HK-2 (cell line): ENCODE measurements at regions not wholly inside any gene's neighbourhood (a gene's known extent, or its start where the extent isn't known, plus 50 kb on each side); places are given as distances from the start of the nearest gene placed in this dataset.
"Not testable (repeated sequence)": the region's sequence is repeated elsewhere in the genome, so short reads cannot be mapped to it uniquely, and the experiment has no call there.

Source experiments
- DNase-seq: peaks from one replicate; pipeline ENCODE4 v3.0.0-alpha.2; 2018; ENCODE audit not compliant: unreplicated experiment

DNA sequence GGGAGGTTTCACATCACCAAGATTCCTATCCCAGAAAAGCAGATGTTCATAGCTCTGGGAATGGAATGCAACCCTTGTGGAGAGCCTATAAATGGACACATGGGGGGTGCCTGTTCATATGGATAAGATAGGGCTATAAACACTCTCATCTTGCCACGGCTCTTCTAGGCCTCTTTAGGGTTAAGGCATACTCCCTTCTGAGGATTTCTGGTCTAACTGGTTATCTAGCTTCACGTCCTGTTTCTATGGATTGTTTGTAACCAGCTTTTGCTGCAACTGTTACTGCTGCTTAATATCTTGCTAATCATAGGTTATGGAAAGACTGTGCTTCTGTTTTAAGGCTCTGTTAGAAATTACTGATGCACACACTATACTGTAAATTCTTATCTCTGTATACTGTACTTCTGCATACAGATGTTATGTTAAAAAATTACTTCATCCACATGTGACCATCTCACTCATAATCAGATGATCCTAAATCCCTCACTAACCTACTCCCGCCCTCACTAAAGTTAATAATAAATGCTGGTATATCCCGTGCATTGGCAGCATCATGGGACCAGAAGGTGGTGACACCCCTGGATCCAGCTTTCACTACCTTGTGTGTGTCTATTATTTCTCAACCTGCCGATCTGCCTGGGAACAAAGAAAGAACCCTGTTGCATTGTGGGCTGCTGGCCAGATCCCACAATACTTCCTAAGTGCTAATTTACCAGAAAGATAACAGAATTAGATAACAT is 68.7 kb downstream of the PRKAB2 start:
- not testable (repeated sequence) for DNase-seq

GRCh38 chr1:147099192-147099591 is 73.1 kb downstream of the PRKAB2 start:
- DNase-seq, result no peak

- DNase-seq, result peak; percentile 33
These were observed 73.8 kb downstream of the PRKAB2 start for GRCh38 chr1:147098338-147098973.

GRCh38 chr1:147095691-147096090 is 76.6 kb downstream of the PRKAB2 start:
- DNase-seq, result no peak

DNA sequence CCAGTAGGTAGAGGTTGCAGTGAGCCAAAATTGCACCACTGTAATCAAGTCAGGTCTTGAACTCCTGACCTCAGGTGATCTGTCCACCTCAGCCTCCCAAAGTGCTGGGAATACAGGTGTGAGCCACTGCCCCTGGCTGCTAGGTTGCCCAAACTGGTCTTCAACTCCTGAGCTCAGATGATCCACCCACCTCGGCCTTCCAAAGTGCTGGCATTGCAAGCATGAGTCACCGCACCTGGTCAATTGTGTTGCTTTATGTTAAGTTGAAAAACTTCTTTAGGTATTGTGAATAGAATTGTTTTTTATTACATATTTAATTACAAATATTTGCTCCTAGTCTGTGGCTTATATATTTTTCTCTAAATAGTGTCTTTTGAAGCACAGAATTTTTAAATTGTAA is 80.5 kb downstream of the PRKAB2 start:
- no peak for DNase-seq

DNA sequence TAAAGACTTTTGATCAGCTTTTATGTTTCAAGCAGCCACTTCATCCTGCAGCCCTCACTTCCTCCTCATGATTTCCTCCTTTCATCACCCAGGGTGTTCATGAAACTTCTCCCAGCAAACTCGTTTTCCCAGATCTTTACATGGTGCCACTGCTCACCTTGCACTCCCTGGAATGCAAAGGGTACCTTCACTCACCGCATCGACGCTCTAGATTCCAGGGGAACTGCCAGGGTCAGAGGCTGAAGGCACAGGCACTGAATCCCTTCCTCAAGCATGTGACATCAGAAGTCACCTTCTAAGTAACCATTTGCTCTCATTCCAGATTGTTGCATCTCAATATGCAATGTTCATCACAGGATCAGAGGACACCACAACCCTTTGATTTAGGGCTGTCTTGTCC is 82.8 kb downstream of the PRKAB2 start:
- no peak for DNase-seq

- no peak for DNase-seq
These were observed 86.1 kb downstream of the PRKAB2 start for GRCh38 chr1:147086129-147086528.

- peak; percentile 86 for DNase-seq
These were observed 87.8 kb downstream of the PRKAB2 start for GRCh38 chr1:147084273-147085096.

- no peak for DNase-seq
These were observed 88.4 kb downstream of the PRKAB2 start for GRCh38 chr1:147083919-147084272.

DNA sequence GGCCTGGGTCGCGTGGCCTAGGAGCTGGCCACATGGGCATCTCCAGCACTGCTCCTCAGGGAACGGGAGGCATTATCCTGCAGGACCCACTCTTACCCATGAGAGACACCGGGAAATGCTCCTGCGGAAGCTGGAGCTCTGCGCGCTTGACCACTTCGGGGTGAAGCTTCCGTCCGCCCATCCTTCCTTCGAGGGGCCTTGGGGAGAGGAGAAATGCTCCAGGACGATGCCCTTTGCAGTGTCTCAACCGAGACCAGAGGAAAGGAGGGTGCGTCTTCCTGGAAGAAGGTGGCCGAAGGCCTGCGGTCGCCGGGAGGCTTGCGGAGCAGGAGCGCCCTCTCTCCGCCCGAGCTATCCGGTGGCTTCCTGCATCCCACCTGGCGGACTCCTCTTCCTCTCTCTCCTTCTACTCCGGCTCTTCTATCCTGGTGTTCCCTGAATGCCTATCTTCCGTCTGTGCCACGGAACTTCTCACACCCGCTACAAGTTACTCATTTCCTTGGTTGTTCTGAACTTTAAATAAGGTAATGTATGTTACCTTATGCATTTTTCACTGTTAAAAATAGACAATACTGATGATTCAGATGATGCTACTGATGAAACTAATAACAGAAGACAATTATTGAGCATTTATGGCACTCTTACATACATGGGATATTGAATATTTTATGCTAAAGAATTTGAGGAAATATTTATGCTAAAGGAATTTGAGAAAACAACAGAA is 91.4 kb downstream of the PRKAB2 start:
- DNase-seq, result no peak

DNA sequence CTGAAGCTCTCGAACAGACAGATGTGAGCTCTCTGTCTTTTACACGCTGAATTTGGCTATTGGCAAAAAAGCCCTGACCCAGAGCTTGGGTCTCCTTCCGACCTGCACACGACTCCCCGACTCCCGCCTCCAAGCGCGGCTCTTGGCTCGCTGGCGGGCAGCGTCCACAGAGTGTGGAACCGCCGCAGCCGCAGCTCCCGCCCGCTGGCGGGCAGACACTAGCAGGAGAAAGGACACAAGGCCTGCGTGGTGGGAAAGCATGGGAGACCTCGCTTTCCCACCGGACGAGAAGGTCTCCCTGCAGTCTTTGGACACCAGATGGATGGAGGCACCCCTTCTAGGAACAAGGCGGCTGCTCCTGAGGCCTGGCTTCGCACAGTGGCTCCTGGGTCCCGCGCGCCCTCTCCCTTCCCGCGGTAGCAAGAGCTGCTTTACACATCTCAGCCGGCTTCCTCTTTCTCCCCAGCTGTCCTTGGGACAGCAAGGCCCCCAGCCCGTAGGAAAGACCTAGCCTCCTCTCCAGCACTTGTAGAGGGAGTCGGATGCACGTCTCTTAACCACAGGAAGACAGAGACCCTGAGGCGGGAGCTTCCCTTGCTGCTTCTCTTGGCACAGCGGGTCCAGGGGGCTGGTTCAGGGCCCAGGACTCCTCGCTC is 92.1 kb downstream of the PRKAB2 start:
- DNase-seq, result no peak

- no peak for DNase-seq
These were observed 92.8 kb downstream of the PRKAB2 start for GRCh38 chr1:147079400-147080005.

DNA sequence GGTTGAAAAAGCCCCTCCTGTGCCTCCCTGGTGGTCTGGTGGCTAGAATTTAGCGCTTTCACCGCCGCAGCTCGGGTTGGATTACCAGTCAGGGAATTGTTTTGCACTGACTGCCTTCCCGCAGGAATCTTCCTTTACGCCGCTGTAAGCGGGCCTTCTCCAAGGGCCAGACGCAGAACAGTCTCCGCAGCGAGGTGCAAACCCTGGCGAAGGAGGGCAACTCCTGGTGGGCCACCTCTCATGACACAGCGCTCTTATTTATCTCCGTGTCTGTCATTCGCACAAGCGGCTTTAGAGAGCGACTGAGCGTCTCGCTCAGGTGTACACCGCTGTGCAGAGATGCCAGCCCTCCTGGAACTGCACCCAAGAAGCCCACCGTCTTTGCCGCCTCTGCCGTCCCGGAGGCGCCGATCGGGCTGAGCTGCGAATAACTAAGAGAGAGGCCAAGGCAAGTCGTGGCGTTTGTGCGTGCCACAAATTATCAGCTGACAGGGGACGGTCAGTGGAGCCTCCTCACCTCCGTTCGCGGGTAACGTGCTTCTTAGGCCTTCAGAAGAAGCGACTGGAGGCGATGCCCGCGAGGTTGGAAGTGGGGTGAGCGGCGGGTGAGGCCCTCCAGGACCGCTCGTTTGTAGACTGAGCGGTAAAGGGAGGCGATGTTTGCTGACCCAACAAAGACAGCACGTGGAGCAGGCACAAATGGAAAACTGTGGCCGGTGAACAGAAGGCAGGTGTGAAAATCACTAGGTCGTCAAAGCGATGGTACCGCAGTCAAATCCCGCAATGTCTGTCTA is 93.5 kb downstream of the PRKAB2 start:
- DNase-seq, result no peak

GRCh38 chr1:147077936-147078605 is 94.2 kb downstream of the PRKAB2 start:
- no peak for DNase-seq

- no peak for DNase-seq
These were observed 94.7 kb downstream of the PRKAB2 start for GRCh38 chr1:147077523-147077922.

DNA sequence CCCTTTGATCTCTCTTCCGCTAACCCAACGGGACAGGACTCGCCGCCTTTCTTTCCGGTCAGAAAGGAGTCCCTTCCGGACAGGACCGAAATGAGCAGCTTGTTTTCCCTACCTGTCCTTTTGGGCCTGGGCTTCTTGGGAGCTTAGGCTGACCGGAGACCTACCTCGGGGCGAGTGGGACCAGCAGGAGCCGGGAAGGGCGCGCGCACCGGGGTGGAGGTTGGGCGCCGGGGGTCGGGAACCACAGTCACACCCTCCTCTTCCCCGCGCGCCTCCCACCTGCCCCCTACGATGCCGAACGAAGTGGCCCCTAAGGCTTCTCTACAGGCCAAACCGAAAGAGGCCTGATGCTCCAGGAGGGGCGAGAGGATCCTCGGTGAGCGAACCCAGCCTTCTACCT is 95.2 kb downstream of the PRKAB2 start:
- no peak for DNase-seq

- DNase-seq, result no peak
These were observed 95.8 kb downstream of the PRKAB2 start for GRCh38 chr1:147076442-147076841.

DNA sequence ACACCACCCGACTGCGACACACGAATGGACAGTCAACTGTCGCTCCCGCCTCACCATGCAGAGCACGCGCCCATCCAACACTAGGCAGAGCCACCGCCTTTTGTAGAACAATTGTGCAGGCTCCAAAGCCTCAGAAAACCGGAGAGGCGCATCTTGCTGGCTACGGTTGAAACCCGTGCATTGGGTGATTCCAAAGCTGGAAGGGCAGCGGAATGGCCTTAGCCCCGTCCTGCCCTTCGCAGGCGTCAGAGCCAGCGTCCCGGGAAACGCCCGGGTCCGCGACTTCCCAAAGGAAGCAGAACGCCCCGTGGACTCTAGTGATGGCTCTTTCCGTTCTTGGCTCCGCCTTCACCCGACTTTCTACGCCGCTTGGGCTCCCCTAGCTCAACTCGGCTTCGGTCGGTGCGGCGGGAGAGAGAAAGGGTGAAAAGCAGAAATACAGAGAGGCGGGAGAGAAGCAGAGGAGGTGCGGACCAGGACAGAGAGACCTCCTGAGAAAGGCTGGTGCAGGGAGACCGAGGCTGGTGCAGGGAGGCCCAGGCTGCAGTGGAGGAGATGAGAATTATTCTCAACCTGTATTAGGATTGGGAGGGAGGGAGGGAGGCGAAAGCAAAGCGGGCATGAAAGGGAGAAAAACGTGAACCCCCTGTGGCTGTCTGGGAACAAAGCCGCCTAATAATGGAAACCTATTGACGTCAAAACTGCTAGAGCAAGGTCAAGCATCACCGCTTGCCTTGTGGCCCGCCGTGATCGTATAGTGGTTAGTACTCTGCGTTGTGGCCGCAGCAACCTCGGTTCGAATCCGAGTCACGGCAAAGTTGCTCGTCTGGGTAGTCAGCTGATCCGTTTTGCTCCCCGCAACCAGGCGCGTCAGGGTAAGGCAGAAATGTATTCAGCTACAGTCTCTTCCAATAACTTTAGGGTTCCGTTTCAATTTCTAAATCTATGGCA is 99.5 kb downstream of the PRKAB2 start:
- DNase-seq, result no peak

DNA sequence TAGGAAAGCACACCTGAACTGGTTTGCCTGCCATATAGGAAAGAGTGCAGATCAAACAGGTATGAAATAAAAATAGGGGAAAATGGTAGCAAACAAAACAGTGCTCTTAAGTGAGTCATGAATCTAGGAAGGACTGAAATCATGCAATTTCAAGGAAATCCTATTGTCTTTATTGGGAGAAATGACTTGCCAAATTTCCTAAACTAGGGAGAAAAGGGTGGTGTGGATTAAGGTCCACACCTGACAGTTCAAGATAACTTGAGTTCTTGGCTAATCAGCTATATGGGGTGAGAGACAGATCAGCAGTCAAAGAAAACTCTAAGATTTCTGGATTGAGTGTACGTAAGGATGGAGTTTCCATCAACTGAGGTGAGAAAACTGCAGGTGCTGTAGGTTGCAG is 101.1 kb downstream of the PRKAB2 start:
- no peak for DNase-seq
